ENCODE measurements at regions not wholly inside any gene's neighbourhood (a gene's known extent, or its start where the extent isn't known, plus 50 kb on each side); places are given as distances from the start of the nearest gene placed in this dataset.

DNA sequence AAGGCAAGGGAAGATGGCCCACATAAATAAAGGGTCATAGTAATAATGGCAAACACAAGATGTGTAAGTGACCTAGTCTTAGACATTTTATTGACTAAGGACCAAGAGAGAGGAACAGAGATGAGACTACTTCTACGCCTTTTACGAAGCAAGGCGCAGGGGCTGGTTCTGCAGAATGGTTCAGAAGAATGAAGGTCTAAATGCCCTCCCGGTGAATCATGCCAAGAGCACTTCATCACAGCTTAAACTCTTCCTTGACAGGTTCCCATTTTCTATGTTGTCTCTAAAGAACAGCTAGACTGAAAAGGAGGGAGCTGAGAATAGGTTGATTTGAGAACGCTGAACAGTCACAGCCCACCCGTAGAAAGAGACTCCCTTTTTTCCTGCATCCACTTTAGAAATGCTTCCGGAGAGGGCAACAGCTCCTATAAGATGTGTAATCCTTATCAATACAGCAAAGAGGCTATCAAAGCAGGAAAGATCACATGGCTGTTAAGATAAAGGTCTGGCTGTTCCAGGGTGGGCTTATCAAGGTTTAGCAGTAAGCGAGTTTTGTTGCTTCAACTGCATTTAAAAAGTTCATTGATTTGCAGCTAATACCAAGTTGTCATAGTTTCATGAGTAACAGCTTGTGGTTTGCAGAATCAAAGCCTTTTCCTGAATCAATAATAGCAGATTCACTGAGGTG is 93.4 kb upstream of the AUTS2 start:
- Mint-ChIP-seq H3K9me3 (ENCODE audit: unreplicated experiment) (no peaks in the 10 kb centered on the region), H3K4me1 (ENCODE audit: unreplicated experiment) (peaks cover 26% of the 10 kb centered on the region), H3K4me3 (ENCODE audit: unreplicated experiment) (no peak overlapping the region), H3K27ac (ENCODE audit: unreplicated experiment) (no peak overlapping the region), H3K36me3 (ENCODE audit: low read depth, unreplicated experiment) (peaks cover 6% of the 10 kb centered on the region), H3K27me3 (ENCODE audit: unreplicated experiment) (peaks cover 2% of the 10 kb centered on the region)
- no peak for DNase-seq (ENCODE audit: low spot score)
- no peak for TF ChIP-seq CTCF (IDR thresholded peaks at IDR 0.05; ENCODE audit: unreplicated experiment)

DNA sequence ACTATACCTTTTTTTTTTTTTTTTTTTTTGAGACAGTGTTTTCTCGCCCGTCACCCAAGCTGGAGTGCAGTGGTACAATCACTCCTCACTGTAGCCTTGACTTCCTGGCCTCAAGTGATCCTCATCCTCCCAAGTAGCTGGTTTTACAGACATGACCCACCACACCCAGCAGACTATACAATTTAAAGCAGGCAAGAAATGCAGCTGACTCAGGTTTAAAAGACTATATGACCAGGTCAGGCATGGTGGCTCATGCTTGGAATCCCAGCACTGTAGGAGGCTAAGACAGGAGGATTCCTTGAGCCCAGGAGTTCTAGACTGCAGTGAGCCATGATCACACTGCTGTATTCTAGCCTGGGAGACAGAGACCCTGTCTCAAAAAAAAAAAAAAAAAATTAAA is 89.5 kb upstream of the AUTS2 start:
- H3K27ac Mint-ChIP-seq (ENCODE audit: unreplicated experiment), result no peak overlapping the region
- no peak overlapping the region for H3K4me3 Mint-ChIP-seq (ENCODE audit: unreplicated experiment)
- no peak for TF ChIP-seq CTCF (IDR thresholded peaks at IDR 0.05; ENCODE audit: unreplicated experiment)
- no peaks in the 10 kb centered on the region for H3K36me3 Mint-ChIP-seq (ENCODE audit: low read depth, unreplicated experiment)
- peaks cover 15% of the 10 kb centered on the region for H3K4me1 Mint-ChIP-seq (ENCODE audit: unreplicated experiment)
- H3K9me3 Mint-ChIP-seq (ENCODE audit: unreplicated experiment), result no peaks in the 10 kb centered on the region
- no peak for DNase-seq (ENCODE audit: low spot score)
- peaks cover 6% of the 10 kb centered on the region for H3K27me3 Mint-ChIP-seq (ENCODE audit: unreplicated experiment)

- Mint-ChIP-seq H3K4me1 (ENCODE audit: unreplicated experiment) (peaks cover 6% of the 10 kb centered on the region), H3K36me3 (ENCODE audit: low read depth, unreplicated experiment) (no peaks in the 10 kb centered on the region), H3K9me3 (ENCODE audit: unreplicated experiment) (no peaks in the 10 kb centered on the region), H3K27me3 (ENCODE audit: unreplicated experiment) (peaks cover 7% of the 10 kb centered on the region), H3K4me3 (ENCODE audit: unreplicated experiment) (no peak overlapping the region), H3K27ac (ENCODE audit: unreplicated experiment) (no peak overlapping the region)
- no peak for DNase-seq (ENCODE audit: low spot score)
- TF ChIP-seq CTCF (IDR thresholded peaks at IDR 0.05; ENCODE audit: unreplicated experiment), result no peak
Measured at GRCh38 chr7:69510114-69510513, 88.2 kb upstream of the AUTS2 start.

GRCh38 chr7:69515495-69516212 is 82.6 kb upstream of the AUTS2 start:
- TF ChIP-seq CTCF (IDR thresholded peaks at IDR 0.05; ENCODE audit: unreplicated experiment), result no peak

DNA sequence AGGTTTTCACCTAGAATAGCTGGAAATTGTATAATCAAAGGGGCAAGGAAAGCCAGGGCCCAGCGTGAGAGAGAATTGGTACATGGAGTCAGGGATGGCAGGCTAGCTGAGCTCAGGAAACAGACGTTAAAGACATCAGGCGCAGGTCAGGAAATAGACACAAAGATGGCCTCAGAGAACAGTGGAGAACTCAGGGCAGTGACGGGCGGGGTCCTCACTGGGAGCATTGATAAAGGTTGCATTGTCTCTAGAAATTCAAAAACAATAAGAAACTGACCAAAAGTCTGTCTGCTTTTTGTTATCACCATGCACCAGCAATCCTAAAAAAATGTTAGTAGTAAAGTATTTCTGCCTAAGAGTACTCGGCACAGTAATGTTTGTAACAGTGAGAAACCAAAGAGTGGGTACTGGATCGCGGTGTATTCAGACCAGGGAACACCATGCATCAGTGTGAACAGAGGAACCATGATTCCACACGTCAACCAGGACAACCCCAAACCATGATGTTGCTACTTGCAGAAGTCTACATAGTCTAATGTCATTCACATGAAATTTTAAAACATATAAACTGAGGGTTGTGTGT is 81.9 kb upstream of the AUTS2 start:
- Mint-ChIP-seq H3K27ac (ENCODE audit: unreplicated experiment) (peak overlapping the region; percentile 76), H3K27me3 (ENCODE audit: unreplicated experiment) (peaks cover 4% of the 10 kb centered on the region), H3K4me3 (ENCODE audit: unreplicated experiment) (no peak overlapping the region), H3K36me3 (ENCODE audit: low read depth, unreplicated experiment) (no peaks in the 10 kb centered on the region), H3K9me3 (ENCODE audit: unreplicated experiment) (no peaks in the 10 kb centered on the region), H3K4me1 (ENCODE audit: unreplicated experiment) (peaks cover 20% of the 10 kb centered on the region)
- DNase-seq (ENCODE audit: low spot score), result peak; percentile 29
- no peak for TF ChIP-seq CTCF (IDR thresholded peaks at IDR 0.05; ENCODE audit: unreplicated experiment)

More at GRCh38 chr7:69515495-69516212, 82.6 kb upstream of the AUTS2 start:
- peaks cover 20% of the 10 kb centered on the region for H3K4me1 Mint-ChIP-seq (ENCODE audit: unreplicated experiment)
- peaks cover 6% of the 10 kb centered on the region for H3K27me3 Mint-ChIP-seq (ENCODE audit: unreplicated experiment)
- no peak overlapping the region for H3K4me3 Mint-ChIP-seq (ENCODE audit: unreplicated experiment)
- H3K36me3 Mint-ChIP-seq (ENCODE audit: low read depth, unreplicated experiment), result no peaks in the 10 kb centered on the region
- no peaks in the 10 kb centered on the region for H3K9me3 Mint-ChIP-seq (ENCODE audit: unreplicated experiment)
- H3K27ac Mint-ChIP-seq (ENCODE audit: unreplicated experiment), result peak overlapping the region; percentile 76
- no peak for DNase-seq (ENCODE audit: low spot score)
